GM18502 (cell line): ENCODE measurements at regions not wholly inside any gene's neighbourhood (a gene's known extent, or its start where the extent isn't known, plus 50 kb on each side); places are given as distances from the start of the nearest gene placed in this dataset.

ENCODE experiments used
- ATAC-seq: cut with Tn5 transposase; IDR thresholded peaks from one replicate; pipeline ENCODE4 v1.9.1; 2021; ENCODE audit warnings: mild to moderate bottlenecking; ENCODE audit not compliant: unreplicated experiment, poor library complexity

DNA sequence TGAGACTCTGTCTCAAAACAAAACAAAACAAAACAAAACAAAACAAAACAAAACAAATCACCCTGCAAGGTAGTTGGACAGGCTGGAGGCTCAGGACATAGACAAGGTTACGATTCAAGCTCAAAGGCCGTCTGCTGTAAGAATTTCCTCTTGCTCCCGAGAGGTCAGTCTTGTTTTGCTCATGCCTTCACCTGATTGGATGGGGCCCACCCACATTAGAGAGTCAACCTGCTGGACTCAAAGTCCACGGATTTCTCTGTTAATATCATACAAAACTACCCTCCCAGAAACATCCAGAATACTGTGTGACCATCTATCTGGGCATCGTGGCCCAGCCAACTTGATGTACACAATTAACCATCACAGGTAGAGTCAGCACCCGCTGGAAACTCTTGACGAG, 330.0 kb upstream of the EEF2KMT start:
- ATAC-seq: no peak

DNA sequence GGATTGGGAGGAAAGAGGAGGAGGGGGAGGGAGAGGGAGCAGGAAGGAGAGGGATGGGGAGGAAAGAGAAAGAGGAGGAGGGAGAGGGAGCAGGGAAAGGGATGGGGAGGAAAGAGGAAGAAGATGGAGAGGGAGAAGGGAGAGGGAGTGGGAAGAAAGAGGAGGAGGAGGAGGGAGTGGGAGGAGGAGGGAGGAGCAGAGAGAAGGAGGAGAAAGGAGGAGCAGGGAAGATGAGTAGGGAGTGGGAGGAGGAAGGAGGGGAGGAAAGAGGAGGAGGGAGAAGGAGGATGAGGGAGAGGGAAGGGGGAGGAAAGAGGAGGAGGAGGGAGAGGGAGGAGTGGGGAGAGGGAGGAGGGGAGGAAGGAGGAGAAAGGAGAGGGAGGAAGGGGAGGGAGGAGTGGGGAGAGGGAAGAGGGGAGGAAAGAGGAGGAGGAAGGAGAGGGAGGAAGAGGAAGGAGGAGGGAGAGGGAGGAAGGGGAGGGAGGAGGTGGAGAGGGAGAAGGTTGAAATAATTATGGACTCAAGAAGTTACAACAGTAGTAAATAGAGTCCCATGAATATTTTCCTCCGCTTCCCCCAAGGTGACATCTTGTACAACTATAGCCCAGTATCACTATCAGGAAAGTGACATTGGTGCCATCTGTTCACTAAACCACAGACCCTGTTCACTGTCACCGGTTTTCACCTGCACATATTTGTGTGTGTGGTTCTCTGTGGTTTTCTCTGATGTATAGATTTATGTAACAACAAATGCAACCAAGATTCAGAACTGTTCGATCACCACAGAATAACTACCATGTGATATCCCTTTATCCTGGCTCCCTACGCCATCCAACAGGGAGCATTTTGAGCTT, 325.3 kb upstream of the EEF2KMT start:
- no peak for ATAC-seq

DNA sequence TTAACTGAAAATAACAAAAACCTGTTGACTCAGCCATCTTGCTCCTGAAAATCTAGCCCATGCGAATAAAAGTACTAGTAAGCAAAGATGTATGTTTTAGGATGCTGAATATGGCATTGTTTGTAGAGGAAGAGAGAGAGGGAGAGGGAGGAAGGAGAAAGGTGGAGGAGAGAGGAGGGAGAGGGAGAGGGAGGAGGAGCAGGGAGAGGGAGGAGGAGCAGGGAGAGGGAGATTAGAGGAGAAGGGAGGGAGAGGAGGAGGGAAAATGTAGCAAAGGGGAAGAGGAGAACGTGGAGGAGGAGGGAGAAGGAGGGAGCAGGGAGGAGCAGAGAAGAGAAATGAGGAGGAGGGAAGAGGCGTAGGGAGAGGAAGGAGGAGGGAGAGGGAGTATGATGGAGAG, 324.5 kb upstream of the EEF2KMT start:
- ATAC-seq: no peak

DNA sequence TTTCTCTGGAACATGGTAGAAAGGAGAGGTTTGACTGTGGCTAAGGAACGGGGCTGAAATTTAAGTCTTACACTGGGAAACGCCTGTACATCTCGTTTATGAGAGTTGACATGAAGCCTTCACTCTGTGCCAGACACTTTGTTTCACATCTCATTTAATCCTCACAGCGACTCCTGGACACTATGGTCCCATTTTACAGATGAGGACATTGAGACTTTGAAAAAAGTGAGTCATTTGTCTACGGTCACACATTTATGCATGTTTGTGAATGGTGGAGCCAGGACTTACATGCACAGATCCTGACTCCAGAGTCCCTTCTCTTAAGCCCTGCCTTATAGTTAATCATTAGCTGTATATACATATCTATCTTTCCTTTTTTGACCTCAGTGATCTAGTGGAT, 318.4 kb upstream of the EEF2KMT start:
- ATAC-seq: no peak

DNA sequence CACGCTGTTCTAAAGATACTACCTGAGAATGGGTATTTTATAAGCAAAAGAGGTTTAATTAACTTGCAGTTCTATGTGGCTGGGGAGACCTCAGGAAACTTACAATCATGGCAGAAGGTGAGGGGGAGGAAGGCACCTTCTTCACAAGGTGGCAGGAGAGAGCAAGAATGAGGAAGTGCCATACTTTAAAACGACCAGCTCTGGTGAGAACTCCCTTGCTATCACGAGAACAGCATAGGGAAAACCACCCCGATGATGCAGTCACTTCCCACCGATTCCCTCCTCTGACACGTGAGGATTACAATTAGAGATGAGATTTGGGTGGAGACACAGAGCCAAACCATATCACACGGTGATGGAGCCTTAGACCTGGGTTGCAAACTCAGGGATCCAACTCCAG, 317.5 kb upstream of the EEF2KMT start:
- no peak for ATAC-seq

DNA sequence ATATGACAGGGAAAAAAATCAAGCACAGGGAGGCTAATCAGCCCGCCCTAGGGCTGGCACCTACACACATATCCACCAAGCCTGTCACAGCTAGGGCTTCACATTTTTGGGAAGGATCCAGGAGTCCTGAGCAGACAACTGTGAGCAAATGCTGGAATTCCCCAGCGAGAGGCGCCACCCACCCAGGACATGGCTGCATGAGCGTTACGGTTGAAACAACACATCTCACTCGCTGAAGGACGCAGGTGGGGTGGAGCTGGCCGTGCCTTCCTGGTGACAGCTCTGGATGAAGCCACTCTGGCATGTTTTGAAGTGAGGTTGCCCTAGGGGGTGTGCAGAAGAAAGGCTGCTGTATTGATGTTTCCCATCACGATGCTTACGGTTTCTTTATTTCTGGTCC, 315.1 kb upstream of the EEF2KMT start:
- no peak for ATAC-seq

DNA sequence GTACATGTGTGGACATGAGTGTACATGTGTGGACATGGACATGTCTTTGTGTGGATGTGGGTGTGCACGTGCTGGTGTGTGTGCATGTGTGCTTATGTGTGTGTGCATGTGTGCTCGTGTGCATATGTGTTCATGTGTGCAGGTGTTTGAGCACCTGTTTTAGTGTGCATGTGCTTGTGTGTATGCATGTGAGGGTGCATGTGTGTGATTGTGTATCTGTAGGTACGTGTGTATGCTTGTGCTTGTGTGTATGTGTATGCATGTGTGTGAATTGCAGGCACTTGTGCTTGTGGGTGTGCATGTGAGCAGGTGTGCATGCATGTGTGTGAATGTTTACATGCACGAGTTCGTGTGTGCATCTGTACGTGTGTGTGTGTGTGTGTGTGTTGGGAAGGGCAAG, 300.6 kb upstream of the EEF2KMT start:
- ATAC-seq: no peak

DNA sequence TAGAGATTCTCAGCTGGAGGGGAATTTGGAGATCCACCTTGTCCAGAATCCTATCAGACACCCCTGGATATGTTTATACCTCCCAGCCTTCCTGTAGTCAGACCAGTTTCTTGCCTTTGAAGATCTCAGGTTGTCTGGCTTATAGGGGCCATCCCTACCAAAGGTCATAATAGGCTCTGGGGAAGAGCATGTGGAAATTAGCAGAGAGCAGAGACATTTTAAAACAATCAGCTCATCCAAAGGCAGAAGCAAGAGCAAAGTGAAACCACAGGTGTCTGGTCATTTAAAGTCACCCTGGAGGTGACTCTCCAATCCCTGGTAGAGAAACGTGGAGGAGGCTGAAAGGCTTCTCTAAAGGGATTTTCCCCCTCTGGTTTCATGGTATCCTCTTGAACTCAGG, 299.3 kb upstream of the EEF2KMT start:
- ATAC-seq: no peak

DNA sequence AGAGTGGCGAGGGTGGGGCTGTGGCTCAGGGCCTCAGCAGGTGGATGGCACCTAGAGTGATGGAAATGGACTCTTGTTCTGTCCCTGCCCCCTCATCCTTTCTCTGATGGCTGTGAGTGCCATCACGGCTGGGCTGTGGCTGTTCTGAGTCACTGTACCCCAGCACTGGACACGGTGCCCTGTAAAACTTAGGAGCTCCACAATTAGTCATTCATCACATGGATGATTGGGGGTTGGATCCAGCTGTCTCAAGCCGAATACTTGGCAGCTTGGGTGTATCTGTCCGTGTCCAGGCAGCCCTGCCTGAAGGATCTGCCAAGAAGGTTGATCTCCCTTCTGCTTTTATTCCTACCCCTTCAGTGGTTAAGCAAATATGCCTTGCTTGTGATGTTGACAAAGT, 295.5 kb upstream of the EEF2KMT start:
- ATAC-seq: no peak

DNA sequence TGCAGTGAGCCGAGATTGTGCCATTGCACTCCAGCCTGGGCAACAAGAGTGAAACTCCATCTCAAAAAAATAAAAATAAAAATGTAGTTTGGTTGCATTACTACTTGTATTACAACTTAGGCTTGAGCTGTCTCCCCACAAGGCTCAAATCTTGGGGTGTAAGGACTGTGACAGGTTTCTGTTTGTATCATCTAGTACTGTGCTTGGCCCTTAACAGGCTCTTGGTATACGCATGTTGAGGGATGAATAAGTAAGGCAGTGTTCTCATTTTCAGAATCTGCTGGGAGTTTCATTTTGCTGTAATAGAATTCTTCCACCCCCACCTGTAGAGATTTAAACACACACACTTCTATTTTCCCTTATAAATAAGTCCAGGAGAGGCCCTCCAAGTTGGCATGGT, 289.4 kb upstream of the EEF2KMT start:
- ATAC-seq: no peak

DNA sequence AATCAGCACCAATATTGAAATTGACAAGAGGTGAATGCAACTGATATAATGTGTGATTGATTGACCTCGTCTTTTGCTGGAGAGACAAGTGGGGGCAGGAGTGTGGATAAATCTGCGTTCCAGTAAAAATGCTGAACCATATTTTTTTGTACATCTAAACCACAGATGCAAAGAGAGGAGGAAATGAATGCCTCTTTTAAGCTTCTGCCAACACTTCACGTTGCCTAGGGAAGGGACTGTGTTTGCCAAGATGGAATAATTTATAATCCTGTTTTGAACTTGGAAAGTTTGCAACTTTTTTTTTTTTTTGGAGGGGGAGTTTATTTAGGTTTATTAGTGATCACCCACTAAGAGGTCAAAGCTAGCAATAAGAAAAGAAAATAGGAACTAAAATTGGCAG, 288.2 kb upstream of the EEF2KMT start:
- no peak for ATAC-seq

DNA sequence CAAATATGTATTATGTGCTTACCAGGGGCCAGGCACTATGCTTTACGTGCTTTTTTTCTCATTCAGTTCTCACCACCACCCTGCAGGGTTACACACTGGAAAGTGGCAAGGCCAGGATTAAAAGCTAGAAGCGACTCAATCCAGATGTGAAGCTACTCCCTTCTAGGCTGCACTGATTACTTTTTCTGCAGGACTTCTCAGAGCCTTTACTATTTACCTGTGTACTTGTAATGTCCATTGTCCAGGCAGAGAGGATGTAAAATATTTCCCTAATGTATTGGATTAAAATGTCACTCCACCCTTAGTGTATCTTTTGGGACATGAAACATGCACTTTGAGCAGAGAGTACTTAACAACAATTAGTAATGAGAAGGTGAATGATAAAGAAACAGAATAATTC, 287.5 kb upstream of the EEF2KMT start:
- no peak for ATAC-seq

DNA sequence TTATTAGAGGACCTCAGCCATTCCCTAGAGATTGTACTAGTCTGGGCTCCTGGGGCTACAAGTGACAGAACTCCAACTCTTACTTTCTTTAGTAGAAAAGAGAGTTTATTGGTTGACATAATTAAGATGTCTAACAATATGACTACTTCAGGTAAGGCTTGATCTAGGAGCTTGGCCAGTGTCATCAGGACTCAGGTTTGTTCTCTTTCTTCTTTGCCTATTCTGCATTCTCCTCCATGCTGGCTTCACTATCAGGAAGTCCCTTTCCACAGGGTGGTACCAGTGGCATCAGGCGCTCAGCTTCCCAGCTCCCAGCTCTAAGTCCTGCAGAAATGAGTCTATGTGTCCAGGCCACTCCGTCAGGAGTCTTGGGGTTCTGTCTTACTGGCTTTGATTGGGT, 286.1 kb upstream of the EEF2KMT start:
- ATAC-seq: no peak

DNA sequence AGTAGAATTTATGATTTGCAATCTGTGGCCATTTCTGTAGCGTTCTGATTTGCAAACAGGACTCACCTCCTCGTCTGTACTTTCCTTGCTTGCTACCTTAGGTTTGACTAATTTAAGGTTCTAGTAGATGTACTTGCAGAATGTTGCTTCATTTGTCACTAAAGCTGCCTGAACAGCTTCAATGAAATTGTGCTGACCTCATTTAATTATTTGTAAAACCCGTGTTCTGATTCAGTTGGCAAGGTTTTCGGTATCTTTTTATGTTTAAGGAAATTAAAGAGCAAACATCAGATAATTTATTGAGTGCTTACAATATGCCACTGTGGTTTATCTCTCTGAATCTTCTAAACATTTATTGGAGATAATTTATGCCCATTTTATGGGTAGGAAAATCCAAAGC, 284.9 kb upstream of the EEF2KMT start:
- ATAC-seq: no peak

DNA sequence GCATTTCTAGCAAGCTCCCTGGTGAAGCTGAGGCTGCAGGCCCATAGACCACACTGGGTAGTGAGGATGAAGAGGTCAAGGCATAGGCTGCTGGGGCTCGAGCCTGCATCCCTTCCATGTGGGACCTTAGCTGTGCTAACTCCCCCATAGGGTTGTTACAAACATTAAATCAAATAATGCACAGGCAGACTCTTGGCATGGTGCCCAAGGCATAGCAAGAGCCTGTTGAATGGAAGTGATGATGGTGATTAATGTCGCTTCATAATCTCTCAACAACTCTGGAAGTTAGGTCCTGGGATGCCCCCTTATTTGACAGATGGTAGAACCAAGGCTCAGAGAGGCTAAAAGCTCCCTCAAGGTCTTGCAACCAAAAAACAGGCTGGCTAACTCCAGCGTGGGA, 283.9 kb upstream of the EEF2KMT start:
- no peak for ATAC-seq

DNA sequence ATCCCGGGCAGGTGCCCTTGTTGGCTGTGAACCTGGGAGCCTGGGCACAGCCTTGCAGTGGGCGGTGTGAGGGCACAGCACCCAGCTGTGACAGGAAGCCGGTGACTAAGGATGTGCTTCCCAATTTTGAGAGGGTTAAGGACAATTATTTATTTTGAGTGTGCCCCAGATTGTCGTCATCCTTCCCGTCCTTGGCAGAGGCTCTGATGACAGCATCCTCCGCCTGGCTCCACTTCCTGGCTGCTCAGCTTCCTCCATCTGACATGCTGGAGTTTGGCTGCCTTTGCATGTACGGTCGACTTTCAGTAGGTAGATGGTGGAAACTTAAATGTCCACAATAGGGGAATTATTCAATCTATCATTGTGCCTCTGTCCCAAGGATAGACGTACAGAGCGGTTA, 282.4 kb upstream of the EEF2KMT start:
- no peak for ATAC-seq

DNA sequence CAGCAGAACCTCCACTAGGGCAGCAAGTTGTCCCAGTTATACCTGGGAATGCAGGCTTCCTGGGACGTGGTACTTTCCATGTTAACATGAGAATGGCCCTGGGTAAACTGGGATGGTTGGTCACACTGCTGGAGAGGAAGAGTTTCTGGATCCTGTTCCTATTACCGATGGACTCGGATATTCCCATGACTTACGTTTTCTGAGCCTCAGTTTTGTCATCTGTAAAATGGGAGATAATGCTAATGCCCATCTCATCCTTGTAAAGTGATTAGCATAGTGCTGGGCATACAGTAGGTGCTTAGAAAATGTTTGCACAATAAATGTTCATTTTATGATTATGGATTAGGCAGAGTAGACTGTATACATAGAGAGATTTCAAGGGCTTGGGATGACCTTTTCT, 280.9 kb upstream of the EEF2KMT start:
- ATAC-seq: no peak

DNA sequence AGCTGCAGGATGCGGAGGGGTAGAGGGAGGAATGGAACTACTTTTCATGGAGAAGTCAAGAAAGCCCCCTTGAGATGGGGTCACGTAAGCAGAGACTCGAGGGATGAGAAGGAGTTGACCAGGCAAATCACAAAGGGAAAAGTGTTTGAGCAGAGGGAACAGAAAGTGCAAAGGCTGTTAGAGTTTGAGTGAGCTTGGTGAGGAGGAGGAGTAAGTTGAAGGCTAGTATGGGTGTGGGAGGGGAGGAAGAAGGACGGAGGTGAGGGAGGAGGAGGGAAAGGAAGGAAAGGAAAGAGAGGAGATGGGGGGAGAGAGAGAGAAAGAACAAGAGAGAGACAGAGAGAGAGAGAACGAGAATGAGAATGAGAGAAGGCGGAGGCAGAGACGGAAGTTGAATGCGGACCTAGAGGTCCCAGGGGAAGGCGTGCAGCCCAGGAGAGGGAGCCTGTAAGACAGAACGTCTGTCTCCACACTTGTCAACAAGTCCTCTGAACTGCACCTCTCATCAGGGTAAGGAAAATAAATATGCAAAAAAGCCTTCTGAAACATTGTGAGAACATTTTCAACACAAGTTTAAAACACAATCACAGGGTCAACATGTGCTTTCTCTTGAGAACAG, 279.8 kb upstream of the EEF2KMT start:
- no peak for ATAC-seq

DNA sequence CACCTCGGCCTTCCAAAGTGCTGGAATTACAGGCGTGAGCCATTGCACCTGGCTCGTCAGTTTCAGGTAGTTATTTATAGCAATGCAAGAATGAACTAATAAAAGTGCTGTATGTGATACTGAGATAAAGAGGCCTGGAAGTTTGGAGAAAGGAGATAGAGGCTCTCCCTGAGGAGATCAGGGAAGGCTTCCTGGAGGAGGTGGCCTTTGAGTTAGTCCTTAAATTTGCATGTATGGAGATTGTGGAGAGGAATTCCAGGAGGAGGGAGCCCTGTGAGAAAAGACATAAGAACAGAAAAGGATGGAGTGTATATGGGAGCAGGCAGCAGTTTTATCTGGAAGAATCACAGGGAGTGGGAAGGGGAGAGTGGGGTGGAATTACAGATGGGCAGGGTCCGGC, 276.6 kb upstream of the EEF2KMT start:
- no peak for ATAC-seq

DNA sequence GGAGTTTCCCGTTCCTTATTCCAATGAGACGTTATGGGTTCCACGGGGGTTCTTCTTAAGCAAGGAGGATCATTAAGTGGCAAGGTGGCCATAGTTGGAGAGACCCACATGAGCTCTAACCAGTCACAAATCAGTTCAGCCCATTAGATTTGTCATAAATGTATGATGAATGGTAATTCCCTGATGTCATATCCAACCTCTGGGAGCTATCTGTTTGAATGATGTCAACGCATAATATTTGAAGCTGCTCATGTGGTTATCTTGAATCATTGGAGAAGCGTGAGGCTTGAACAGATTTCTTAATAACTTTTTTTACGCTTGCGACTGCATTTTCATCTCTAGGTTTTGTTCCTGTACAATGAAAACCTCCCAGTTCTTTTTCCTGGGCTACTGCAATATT, 270.4 kb upstream of the EEF2KMT start:
- ATAC-seq: no peak

DNA sequence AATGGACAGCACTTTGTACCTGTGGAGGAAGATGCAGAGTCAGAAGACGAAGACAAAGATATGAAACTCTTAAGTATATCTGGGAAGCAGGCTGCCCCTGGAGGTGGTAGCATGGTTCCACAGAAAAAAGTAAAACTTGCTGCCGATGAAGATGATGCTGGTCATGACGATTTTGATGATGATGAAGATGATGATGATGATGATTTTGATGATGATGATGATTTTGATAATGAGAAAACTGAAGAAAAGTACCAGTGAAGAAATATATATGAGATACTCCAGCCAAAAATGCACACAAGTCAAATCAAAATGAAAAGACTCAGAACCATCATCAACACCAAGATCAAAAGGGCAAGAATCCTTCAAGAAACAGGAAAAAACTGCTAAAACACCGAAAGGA, 268.5 kb upstream of the EEF2KMT start:
- ATAC-seq: no peak

DNA sequence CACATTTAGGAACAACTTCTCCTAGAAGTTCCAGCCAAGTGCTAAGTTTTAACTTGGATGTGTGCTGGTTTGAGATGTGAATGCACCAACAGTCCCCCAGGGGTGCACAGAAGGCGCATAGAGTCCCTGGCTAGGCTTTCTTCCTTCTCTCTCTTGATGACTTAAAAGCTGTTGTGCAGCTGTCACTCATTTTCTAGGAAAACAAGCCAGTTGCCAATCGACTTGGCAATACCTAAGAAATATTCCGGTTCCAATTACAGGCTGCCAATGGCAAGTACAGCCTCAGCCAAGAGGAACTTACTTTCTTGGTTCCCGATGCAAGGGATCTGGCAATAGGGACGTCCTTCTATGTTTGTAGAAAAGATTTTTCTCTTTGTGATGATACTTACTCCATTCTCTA, 266.6 kb upstream of the EEF2KMT start:
- no peak for ATAC-seq
